GM12874 (cell line): ENCODE measurements at regions not wholly inside any gene's neighbourhood (a gene's known extent, or its start where the extent isn't known, plus 50 kb on each side); places are given as distances from the start of the nearest gene placed in this dataset.

ENCODE experiments used
- TF ChIP-seq, protein P1 (sequence below): IDR thresholded peaks from 2 replicates; pipeline ENCODE4 v1.5.1; 2011; ENCODE audit warnings: low read depth, mild to moderate bottlenecking, control low read depth, low read length, moderate library complexity; ENCODE audit not compliant: insufficient read depth

DNA sequence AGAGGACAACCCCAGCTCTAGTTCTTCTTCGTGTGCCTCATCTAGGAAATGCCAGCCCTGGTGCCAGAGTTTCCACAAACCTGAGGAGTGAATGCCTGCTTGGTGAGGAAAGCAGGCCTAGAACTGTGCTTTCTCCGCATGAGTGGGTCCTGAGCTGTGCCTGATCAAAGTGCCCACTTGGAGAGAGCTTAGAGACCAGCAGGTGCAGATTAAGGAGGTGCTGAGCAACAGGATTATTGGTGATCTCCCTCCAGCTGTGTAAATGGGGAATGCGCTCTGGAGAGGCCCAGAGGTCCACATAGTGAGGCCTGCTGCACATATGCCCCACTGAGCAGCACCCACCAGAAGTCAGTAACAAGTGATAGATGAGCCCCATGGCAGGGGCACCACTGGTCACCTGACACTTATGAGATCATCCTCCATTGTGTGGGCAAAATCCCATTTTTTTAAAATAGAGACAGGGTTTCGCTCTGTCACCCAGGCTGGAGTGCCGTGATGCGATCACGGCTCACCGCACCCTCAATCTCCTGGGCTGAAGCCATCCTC lies 127.2 kb upstream of the ZC3H12A start:
- TF ChIP-seq, protein P1, sequence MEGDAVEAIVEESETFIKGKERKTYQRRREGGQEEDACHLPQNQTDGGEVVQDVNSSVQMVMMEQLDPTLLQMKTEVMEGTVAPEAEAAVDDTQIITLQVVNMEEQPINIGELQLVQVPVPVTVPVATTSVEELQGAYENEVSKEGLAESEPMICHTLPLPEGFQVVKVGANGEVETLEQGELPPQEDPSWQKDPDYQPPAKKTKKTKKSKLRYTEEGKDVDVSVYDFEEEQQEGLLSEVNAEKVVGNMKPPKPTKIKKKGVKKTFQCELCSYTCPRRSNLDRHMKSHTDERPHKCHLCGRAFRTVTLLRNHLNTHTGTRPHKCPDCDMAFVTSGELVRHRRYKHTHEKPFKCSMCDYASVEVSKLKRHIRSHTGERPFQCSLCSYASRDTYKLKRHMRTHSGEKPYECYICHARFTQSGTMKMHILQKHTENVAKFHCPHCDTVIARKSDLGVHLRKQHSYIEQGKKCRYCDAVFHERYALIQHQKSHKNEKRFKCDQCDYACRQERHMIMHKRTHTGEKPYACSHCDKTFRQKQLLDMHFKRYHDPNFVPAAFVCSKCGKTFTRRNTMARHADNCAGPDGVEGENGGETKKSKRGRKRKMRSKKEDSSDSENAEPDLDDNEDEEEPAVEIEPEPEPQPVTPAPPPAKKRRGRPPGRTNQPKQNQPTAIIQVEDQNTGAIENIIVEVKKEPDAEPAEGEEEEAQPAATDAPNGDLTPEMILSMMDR: no peak

DNA sequence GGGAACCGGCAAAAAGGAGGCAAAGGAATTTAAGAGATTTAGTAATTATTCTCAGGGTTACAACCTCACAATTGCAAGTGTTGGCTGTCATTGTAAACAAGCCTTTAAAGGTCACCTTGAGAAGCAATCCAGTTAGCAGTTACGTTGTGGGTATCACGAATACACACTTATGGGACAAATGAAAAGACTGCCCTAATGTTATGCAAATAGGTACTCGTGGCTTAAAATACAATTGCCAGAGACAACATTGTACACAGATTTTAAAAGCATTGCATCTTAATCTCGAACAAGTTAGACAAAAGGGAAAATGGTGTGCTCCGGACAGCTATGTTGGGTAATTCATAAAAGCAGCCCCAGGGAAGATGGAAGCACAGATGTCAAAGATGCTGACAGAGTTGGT lies 120.5 kb upstream of the ZC3H12A start:
- TF ChIP-seq, protein P1: no peak

DNA sequence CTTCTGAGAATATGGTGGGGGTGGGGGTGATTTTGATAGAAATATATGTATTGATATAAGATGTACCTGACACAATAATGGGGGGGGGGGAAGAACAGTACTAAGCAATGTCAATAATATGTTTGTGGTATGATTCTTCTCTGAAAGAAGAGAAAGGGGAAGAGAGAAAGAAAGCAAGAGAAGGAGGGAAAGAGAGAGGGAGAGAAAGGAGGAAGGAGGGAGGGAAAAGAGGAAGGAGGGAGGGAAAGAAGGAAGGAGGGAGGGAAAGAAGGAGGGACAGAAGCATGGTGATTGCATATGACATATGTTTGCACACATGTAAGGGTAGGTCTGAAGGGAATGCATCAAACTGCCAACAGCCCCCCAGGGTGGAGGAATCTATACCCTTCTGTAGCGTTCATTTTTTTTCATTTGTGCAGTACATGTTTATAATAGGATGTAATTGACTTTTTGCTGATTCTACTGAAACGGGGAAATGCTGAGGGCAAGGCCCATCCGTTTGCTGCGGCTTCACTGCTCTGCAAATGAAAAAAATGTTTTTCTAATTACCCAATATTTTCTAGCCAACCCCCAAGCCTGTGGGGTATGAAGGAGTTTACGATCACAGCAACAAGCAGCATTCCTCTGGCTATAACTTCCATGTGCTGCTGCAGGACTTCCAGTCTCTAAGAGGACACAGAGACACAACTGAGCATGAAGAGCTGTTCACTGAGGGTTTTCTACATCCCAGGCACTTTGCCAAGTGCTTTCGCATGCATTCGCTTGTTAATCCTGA lies 119.3 kb upstream of the ZC3H12A start:
- TF ChIP-seq, protein P1: no peak

DNA sequence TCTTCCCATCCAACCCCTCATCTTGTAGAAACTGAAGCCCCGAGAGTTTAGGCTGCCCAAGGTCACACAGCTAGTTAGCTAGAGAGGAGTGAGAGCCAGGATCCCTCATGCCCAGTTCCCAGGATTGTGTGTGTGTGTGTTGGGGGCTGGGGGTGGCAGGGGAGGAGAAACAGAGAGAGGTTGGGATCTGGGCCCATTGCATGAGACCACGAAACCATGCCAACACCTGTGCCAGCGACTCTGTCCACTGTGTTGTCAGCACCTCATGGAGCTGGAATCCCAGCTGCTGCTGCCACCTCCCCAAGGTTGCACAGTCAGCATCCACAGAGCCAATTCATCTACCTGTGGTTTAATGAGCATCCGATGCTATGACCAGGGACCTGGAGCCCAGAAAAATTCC lies 115.4 kb upstream of the ZC3H12A start:
- TF ChIP-seq, protein P1: no peak

DNA sequence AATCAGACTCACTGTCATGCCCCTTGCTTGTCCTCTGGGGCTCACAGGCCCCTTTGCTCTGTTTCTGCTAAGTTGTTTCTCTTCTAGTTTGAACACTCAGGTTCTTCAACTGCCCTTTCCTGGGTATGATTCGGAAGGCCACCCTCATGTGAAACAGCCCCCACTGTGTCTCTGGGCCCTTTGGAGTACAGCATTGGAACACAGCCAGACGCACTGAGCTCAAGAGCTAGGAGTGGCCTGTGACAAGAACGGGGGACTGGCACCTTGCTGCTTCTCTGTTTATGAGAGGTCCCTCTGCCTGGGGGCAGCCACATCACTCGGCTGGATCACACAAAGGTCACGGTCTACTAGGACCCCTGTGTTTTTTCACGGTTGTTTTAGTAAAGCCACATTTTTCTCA lies 114.4 kb upstream of the ZC3H12A start:
- TF ChIP-seq, protein P1: no peak

DNA sequence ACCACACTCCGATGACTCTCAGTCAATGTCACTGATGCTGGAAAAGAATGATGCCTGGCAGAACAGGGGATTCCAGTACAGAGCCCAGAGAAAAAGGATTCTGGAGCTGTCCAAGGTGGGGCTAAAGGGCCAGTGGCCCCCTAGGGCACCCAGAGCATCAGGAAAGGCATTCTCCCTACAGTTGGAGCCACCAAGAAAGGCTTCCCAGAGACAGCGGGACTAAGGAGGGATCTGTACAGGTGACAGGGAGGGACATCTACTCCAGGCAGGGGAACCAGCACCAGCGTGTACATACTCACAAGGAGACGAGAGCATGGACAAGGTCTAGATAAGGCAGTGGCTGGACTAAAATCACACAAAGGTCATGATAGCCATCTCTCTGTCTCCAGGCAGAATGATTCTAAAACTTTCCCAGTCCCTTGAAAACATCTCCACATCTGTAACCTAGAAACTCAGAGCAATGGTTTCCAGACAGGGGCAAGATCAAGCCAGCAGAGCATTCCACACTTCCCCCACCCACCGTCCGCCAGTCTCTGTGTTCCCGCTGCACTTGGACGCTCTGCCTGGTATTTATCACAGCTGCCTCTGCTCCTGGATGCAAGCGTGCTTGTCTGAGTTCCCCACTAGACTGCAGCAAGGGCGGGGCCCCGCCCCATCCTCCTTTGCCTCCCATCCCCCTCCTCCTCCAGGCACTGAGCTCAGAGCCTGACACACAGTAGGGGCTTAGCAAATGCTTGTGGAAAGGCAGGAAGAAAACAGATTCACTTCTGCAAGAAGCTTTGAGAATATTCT lies 111.6 kb upstream of the ZC3H12A start:
- TF ChIP-seq, protein P1: no peak

DNA sequence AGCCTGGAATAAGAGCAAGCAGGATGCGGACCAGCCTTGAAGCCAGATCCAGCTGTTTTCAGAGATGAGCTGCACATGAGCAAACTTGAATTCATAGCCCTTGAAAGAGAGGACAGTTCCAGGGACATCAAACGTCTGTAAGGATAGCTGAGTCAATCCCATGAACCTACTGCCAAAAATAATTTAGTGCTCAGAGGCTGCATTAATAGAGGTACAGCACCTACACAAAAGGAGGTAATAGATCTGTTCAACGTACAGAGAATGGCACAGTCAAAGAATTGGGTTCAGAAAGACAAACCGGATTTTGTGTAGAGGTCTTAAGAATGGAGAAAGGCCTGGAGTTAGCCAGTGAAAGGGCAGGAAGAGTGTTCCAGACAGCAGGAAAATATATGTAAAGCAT lies 110.8 kb upstream of the ZC3H12A start:
- TF ChIP-seq, protein P1: no peak
